K562 (cell line): ENCODE measurements at regions not wholly inside any gene's neighbourhood (a gene's known extent, or its start where the extent isn't known, plus 50 kb on each side); places are given as distances from the start of the nearest gene placed in this dataset.

Experiments
- ATAC-seq: fragments of 200-7000 bp; cut with Tn5 transposase; 3 replicates; pipeline ENCODE4 v1.9.1; 2020; ENCODE audit warnings: moderate library complexity
- BruUV-seq: library from RNA; stranded (reverse); fragments of 400-500 nt; replicated peaks from 2 replicates; lab custom pipeline; 2021; lab: Mats Ljungman, UMichigan
- CTCF ChIA-PET: fragments of 300-600 bp; formaldehyde crosslinking; extraction: SDS; loops from one replicate; lab custom pipeline; 2021; ENCODE audit warnings: low intra/inter-chr PET ratio; lab: Yijun Ruan, JAX
- POLR2A ChIA-PET: fragments of 300-600, 350-650 bp; sonication (Branson Sonifier 250); formaldehyde crosslinking; extraction: SDS; loops from one replicate; lab custom pipeline; 2021; ENCODE audit warnings: antibody characterized with exemption, inconsistent platforms; lab: Yijun Ruan, JAX
- DNase-seq, 4 experiments: peaks; one replicate each; pipeline versions ENCODE4 v3.0.0 to v3.0.0-alpha.2; 2011 to 2018; ENCODE audit warnings: low spot score in 3 of 4, mixed read lengths in 3 of 4; ENCODE audit errors: extremely low read depth in 1 of 4
- FAIRE-seq: peaks from 2 replicates; lab custom pipeline; 2011; peaks lifted over from hg19 to GRCh38; lab: Jason Lieb, UNC
- H2AFZ ChIP-seq: 2 replicates; pipeline ENCODE4 v1.6.0; 2011; ENCODE audit warnings: low read depth, low read length, control low read depth, inconsistent platforms
- H3K27ac ChIP-seq: fragments of 200-600 bp; 3 replicates; pipeline ENCODE4 v1.8.0; 2011; ENCODE audit warnings: low read depth, mild to moderate bottlenecking, control low read depth, inconsistent platforms, low read length, moderate library complexity, mixed read lengths; ENCODE audit errors: extremely low read depth
- H3K27me3 ChIP-seq, 2 experiments: fragments of 300-600 bp in 1 of 2; 2 replicates in 1 of 2; 3 replicates in 1 of 2; pipeline versions ENCODE4 v1.6.0 to v1.8.0; 2011; ENCODE audit warnings: inconsistent platforms in 2 of 2, low read length in 2 of 2, mild to moderate bottlenecking in 1 of 2, mixed read lengths in 1 of 2, moderate library complexity in 1 of 2; ENCODE audit not compliant: control insufficient read depth in 2 of 2, insufficient read depth in 2 of 2
- H3K36me3 ChIP-seq: fragments of 300-600 bp; 3 replicates; pipeline ENCODE4 v1.8.0; 2011; ENCODE audit warnings: mild to moderate bottlenecking, low read length, inconsistent platforms; ENCODE audit not compliant: control insufficient read depth, insufficient read depth
- H3K4me1 ChIP-seq, 2 experiments: fragments of 200-600 bp in 1 of 2; replicated peaks in 1 of 2; 2 replicates in 1 of 2; 3 replicates in 1 of 2; pipeline versions ENCODE4 v1.5.1 to v1.8.0; 2011; ENCODE audit warnings: inconsistent platforms in 2 of 2, low read length in 2 of 2, mild to moderate bottlenecking in 1 of 2, mixed read lengths in 1 of 2, moderate library complexity in 1 of 2; ENCODE audit not compliant: control insufficient read depth in 2 of 2, insufficient read depth in 2 of 2
- H3K4me2 ChIP-seq: 2 replicates; pipeline ENCODE4 v1.6.1; 2011; ENCODE audit warnings: low read length, control low read depth, inconsistent platforms, mixed read lengths; ENCODE audit not compliant: insufficient read depth
- H3K4me3 ChIP-seq: fragments of 200-600 bp; sonication (generic), shearing (Covaris generic); 2 replicates; pipeline ENCODE4 v1.5.1; 2016; ENCODE audit warnings: control low read depth, inconsistent platforms
- H3K79me2 ChIP-seq: fragments of 200-600 bp; 3 replicates; pipeline ENCODE4 v1.8.0; 2011; ENCODE audit warnings: low read length, inconsistent platforms; ENCODE audit not compliant: control insufficient read depth, insufficient read depth
- H3K9ac ChIP-seq, 2 experiments: 2 replicates each; pipeline versions ENCODE4 v1.6.0 to v1.6.1; 2011; ENCODE audit warnings: low read depth in 2 of 2, low read length in 2 of 2, control low read depth in 1 of 2, inconsistent platforms in 1 of 2, mild to moderate bottlenecking in 1 of 2, mixed read lengths in 1 of 2; ENCODE audit not compliant: insufficient read depth in 1 of 2
- H3K9me1 ChIP-seq: one replicate; pipeline ENCODE4 v1.6.0; 2011; ENCODE audit warnings: inconsistent platforms, mild to moderate bottlenecking, low read length, moderate library complexity; ENCODE audit not compliant: control insufficient read depth, insufficient read depth
- H3K9me3 ChIP-seq: replicated peaks from 2 replicates; pipeline ENCODE4 v1.5.1; 2011; ENCODE audit warnings: low read depth, low read length, inconsistent platforms; ENCODE audit not compliant: control insufficient read depth, insufficient read depth
- H4K20me1 ChIP-seq: replicated peaks from 2 replicates; pipeline ENCODE4 v1.6.1; 2011; ENCODE audit warnings: low read length, inconsistent platforms, mixed read lengths; ENCODE audit not compliant: control insufficient read depth, insufficient read depth
- EP300 ChIP-seq: IDR thresholded peaks from 2 replicates; pipeline ENCODE4 v1.6.1; 2012; ENCODE audit warnings: low read length, improper control_type of control experiment
- NFE2 ChIP-seq: IDR thresholded peaks from 2 replicates; pipeline ENCODE4 v1.6.1; 2014; ENCODE audit warnings: antibody characterized with exemption, low read depth
- POLR3G ChIP-seq: IDR thresholded peaks from 2 replicates; pipeline ENCODE4 v1.6.1; 2011; ENCODE audit not compliant: insufficient read length, insufficient replicate concordance; ENCODE audit errors: extremely low read depth
- ZBTB7A ChIP-seq: IDR thresholded peaks from 2 replicates; pipeline ENCODE4 v1.6.1; 2011; ENCODE audit warnings: low read depth, mild to moderate bottlenecking, low read length, moderate library complexity, borderline replicate concordance; ENCODE audit not compliant: control insufficient read depth
- ZNF140 ChIP-seq: fragments of 250-450 bp; sonication (Bioruptor Pico); IDR thresholded peaks from 2 replicates; pipeline ENCODE4 v1.8.0; 2021; ENCODE audit warnings: moderate library complexity, mild to moderate bottlenecking, inconsistent platforms
- ZNF347 ChIP-seq: fragments of 450-650 bp; formaldehyde crosslinking; IDR thresholded peaks from 2 replicates; pipeline ENCODE4 v1.4.0; 2020; ENCODE audit warnings: low read depth, mild to moderate bottlenecking, moderate library complexity
- ZNF398 ChIP-seq: fragments of 250-450 bp; sonication (Bioruptor Pico); IDR thresholded peaks from 2 replicates; pipeline ENCODE4 v1.8.0; 2021; ENCODE audit warnings: moderate library complexity, mild to moderate bottlenecking, inconsistent platforms
- in situ Hi-C: fragments of 300-500 bp; cut with MboI; formaldehyde crosslinking; loops from 4 replicates; pipeline ENCODE4 v1.15.0; 2018; ENCODE audit warnings: inconsistent platforms, mixed read lengths
- intact Hi-C: fragments of 100-400 bp; cut with micrococcal nuclease; formaldehyde crosslinking; loops from 2 replicates; pipeline ENCODE4 v1.14.2; 2022
- TF ChIP-seq, protein P1 (sequence below): fragments of 450-650 bp; IDR thresholded peaks from 2 replicates; pipeline ENCODE4 v1.6.1; 2016; ENCODE audit warnings: low read depth, mild to moderate bottlenecking, moderate library complexity
- TF ChIP-seq, protein P2 (sequence below): fragments of 450-650 bp; formaldehyde crosslinking; IDR thresholded peaks from 2 replicates; pipeline ENCODE4 v1.4.0; 2022; ENCODE audit warnings: missing genetic modification characterization
- TF ChIP-seq, protein P3 (sequence below): fragments of 250-450 bp; sonication (Bioruptor Pico); IDR thresholded peaks from 2 replicates; pipeline ENCODE4 v1.5.0; 2021; ENCODE audit warnings: mild to moderate bottlenecking, moderate library complexity
- TF ChIP-seq, protein P4 (sequence below), 2 experiments: IDR thresholded peaks; 2 replicates each; pipeline ENCODE4 v1.6.1; 2011; ENCODE audit warnings: borderline replicate concordance in 1 of 2, control low read depth in 1 of 2, low read depth in 1 of 2, low read length in 1 of 2, mild to moderate bottlenecking in 1 of 2, mixed read lengths in 1 of 2, moderate library complexity in 1 of 2; ENCODE audit not compliant: insufficient read depth in 1 of 2, insufficient read length in 1 of 2, poor library complexity in 1 of 2, severe bottlenecking in 1 of 2; ENCODE audit errors: extremely low read depth in 1 of 2

DNA sequence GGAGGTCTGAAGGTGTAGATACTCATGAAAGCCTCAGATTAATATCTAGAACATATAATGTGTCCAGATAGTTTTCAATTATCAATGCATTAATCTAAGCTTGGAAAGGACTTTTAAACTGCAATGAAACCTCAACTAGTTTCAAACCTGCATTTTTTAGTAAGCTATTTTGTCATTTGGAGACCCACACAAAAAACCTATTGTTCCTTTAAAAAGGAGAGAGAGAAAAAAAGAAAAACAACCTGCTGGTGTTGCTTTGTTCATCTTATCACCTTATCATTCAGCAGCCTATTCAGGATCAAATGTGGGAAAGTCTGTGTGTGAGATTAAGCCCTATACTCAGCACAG lies 215.7 kb upstream of the PLEKHG7 start:
- H3K36me3 ChIP-seq: no peaks in the 10 kb centered on the region
- H3K9me1 ChIP-seq: no peaks in the 10 kb centered on the region
- ChIA-PET POLR2A (interaction anchor here (1.2 kb wide), 1 partner anchor 342 kb away, joined by 3 read pairs; the partner anchor contains the start of gene BTG1), CTCF (no interaction called here)
- ATAC-seq: no peak
- no TSS peak for BruUV-seq
- H3K4me2 ChIP-seq: no peak overlapping the region
- FAIRE-seq: no peak
- no peak for DNase-seq
- TF ChIP-seq ZNF398 (CRISPR knock-in tag): no peak
- TF ChIP-seq POLR3G: no peak
- TF ChIP-seq ZNF347 (CRISPR knock-in tag): no peak
- TF ChIP-seq, protein P1, sequence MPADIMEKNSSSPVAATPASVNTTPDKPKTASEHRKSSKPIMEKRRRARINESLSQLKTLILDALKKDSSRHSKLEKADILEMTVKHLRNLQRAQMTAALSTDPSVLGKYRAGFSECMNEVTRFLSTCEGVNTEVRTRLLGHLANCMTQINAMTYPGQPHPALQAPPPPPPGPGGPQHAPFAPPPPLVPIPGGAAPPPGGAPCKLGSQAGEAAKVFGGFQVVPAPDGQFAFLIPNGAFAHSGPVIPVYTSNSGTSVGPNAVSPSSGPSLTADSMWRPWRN: no peak
- no peak for TF ChIP-seq NFE2
- no peak for TF ChIP-seq EP300
- TF ChIP-seq, protein P2, sequence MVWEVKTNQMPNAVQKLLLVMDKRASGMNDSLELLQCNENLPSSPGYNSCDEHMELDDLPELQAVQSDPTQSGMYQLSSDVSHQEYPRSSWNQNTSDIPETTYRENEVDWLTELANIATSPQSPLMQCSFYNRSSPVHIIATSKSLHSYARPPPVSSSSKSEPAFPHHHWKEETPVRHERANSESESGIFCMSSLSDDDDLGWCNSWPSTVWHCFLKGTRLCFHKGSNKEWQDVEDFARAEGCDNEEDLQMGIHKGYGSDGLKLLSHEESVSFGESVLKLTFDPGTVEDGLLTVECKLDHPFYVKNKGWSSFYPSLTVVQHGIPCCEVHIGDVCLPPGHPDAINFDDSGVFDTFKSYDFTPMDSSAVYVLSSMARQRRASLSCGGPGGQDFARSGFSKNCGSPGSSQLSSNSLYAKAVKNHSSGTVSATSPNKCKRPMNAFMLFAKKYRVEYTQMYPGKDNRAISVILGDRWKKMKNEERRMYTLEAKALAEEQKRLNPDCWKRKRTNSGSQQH: no peak
- TF ChIP-seq ZNF140 (CRISPR knock-in tag): no peak
- TF ChIP-seq, protein P3, sequence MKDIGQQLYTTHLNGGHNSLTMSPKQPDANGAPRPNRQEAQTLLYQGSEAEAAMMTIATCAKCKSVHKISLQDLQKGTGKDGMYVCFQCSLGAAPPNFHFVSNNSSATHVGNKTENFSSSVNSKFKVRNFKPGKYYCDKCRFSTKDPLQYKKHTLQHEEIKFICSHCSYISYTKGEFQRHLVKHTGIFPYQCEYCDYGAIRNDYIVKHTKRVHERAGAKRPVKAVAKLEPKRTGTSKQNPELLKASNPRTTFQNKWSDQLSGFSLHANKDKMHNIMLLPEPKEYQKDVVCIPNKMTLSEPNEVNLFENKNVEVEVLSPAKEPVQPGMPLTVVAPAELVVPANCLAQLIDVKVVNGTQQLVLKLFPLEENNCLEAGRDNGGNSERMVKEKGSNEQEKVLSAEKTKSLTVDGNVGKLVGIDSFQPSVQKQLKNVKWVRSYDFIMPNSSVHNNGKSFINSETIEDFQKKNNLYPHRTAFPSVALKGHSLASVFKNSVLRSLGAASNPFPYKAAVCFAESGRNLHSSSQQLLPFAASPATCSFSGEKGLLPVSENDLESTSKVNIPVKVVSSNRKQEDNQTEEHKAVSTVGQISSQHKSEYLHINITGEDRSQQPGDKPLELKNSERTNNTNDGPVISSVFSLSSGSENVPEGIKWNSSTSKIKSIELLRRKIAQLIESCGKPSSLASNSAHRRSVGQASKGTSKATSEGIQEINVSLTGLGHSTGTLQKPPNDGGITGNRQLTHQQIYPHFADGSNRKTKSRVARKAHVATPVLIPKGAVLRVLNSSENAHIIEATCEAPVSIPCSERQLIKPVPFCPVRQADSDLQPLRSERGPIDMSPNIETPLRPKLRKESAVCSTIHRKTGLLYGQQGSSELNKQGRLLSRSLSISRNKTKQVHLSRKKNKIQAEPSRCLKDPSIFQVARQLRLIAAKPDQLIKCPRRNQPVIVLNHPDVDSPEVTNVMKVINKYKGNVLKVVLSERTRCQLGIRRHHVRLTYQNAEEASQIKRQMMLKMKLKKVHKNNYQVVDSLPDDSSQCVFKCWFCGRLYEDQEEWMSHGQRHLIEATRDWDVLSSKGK (CRISPR knock-in tag): no peak
- no peak for TF ChIP-seq ZBTB7A
- TF ChIP-seq, protein P4, sequence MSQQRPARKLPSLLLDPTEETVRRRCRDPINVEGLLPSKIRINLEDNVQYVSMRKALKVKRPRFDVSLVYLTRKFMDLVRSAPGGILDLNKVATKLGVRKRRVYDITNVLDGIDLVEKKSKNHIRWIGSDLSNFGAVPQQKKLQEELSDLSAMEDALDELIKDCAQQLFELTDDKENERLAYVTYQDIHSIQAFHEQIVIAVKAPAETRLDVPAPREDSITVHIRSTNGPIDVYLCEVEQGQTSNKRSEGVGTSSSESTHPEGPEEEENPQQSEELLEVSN (IDR thresholded peaks at IDR 0.05; ENCODE audit: borderline replicate concordance in 1 of 2, extremely low read depth in 1 of 2, insufficient read depth in 1 of 2, insufficient read length in 1 of 2, low read depth in 1 of 2, low read length in 1 of 2, poor library complexity in 1 of 2, severe bottlenecking in 1 of 2): no peak
- H4K20me1 ChIP-seq: no peaks in the 10 kb centered on the region
- no peaks in the 10 kb centered on the region for H3K4me1 ChIP-seq
- H3K4me3 ChIP-seq: no peak overlapping the region
- no peaks in the 10 kb centered on the region for H3K9me3 ChIP-seq
- H3K9ac ChIP-seq: no peak overlapping the region
- no peaks in the 10 kb centered on the region for H3K27me3 ChIP-seq
- H3K27ac ChIP-seq: no peak overlapping the region
- no peak overlapping the region for H2AFZ ChIP-seq
- intact Hi-C loops: no loop called here
- in situ Hi-C loops: no loop called here
- H3K79me2 ChIP-seq: no peaks in the 10 kb centered on the region
